ENCODE measurements at regions not wholly inside any gene's neighbourhood (a gene's known extent, or its start where the extent isn't known, plus 50 kb on each side); places are given as distances from the start of the nearest gene placed in this dataset.

DNA sequence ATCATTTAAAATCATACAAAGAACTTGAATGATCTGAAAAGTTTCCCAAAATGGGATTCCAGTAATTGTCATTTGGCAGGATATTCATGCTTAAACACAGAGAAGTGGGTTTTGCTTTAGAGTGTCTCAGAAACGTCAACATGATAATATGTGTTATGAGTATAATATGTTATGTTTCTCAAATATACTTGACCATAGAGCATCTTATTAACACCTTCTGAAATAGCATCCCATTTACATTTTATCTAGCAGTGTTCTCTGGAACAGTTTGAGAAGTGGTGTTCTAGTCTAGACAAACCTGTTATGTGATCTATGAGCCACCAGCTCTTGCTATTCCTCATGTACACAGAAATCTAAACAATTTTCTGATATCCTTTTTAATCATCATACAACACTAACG is 588.8 kb upstream of the PBX1 start:
- DNase-seq (no peak), ATAC-seq (ENCODE audit: insufficient read depth, low read depth) (no peak)

DNA sequence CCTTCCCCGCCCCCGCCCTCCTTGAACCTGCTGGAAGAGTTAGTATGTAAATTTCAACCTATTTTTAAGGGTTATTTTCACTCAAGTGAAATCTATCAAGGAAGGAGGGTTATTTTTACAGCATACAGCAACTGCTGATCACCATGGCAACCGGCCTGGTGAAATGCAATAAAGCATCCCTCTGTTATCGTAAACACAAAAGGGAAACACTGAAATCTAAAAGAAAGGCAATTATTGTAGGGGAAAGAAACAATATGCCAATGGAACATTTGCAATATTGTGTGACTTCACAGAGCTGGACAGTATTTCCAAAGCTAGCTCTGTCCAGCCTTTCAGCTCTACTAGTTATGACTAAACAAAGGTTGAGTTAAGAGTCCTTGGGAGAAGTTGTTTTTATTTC is 588.3 kb upstream of the PBX1 start:
- H3K79me2 ChIP-seq (ENCODE audit: insufficient read depth, low read length): no peaks in the 10 kb centered on the region
- TF ChIP-seq, protein P1, sequence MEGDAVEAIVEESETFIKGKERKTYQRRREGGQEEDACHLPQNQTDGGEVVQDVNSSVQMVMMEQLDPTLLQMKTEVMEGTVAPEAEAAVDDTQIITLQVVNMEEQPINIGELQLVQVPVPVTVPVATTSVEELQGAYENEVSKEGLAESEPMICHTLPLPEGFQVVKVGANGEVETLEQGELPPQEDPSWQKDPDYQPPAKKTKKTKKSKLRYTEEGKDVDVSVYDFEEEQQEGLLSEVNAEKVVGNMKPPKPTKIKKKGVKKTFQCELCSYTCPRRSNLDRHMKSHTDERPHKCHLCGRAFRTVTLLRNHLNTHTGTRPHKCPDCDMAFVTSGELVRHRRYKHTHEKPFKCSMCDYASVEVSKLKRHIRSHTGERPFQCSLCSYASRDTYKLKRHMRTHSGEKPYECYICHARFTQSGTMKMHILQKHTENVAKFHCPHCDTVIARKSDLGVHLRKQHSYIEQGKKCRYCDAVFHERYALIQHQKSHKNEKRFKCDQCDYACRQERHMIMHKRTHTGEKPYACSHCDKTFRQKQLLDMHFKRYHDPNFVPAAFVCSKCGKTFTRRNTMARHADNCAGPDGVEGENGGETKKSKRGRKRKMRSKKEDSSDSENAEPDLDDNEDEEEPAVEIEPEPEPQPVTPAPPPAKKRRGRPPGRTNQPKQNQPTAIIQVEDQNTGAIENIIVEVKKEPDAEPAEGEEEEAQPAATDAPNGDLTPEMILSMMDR (IDR thresholded peaks at IDR 0.05; ENCODE audit: borderline replicate concordance, extremely low read depth, low read length, poor library complexity, severe bottlenecking): no peak
- no peak for TF ChIP-seq EZH2 (IDR thresholded peaks at IDR 0.05; ENCODE audit: borderline replicate concordance, low read depth, low read length, severe bottlenecking)
- H3K27me3 ChIP-seq (ENCODE audit: insufficient read depth, low read length, poor library complexity): no peaks in the 10 kb centered on the region
- H3K4me3 ChIP-seq (ENCODE audit: low read depth in 1 of 2, low read length in 2 of 2): no peak overlapping the region
- H3K9me3 ChIP-seq (ENCODE audit: insufficient read depth, low read length, severe bottlenecking): no peaks in the 10 kb centered on the region
- H3K36me3 ChIP-seq (ENCODE audit: insufficient read depth, low read length): no peaks in the 10 kb centered on the region
- no peak overlapping the region for H3K27ac ChIP-seq (ENCODE audit: low read length)
- no peaks in the 10 kb centered on the region for H3K4me1 ChIP-seq (ENCODE audit: insufficient read depth, low read length)
- H2AFZ ChIP-seq (ENCODE audit: low read depth, low read length): no peak overlapping the region
- no peak overlapping the region for H3K9ac ChIP-seq (ENCODE audit: low read depth, low read length)
- ATAC-seq (ENCODE audit: insufficient read depth, low read depth) (no peak), DNase-seq (no peak)
- no peak overlapping the region for H3K4me2 ChIP-seq (ENCODE audit: insufficient read depth, low read length)
- no peaks in the 10 kb centered on the region for H4K20me1 ChIP-seq (ENCODE audit: insufficient read depth, low read length)

More for the DNA sequence above, 588.8 kb upstream of the PBX1 start:
- Histone ChIP-seq H4K20me1 (ENCODE audit: insufficient read depth, low read length) (no peaks in the 10 kb centered on the region), H3K27me3 (ENCODE audit: insufficient read depth, low read length, poor library complexity) (no peaks in the 10 kb centered on the region), H2AFZ (ENCODE audit: low read depth, low read length) (no peak overlapping the region), H3K9ac (ENCODE audit: low read depth, low read length) (no peak overlapping the region), H3K9me3 (ENCODE audit: insufficient read depth, low read length, severe bottlenecking) (no peaks in the 10 kb centered on the region), H3K4me1 (ENCODE audit: insufficient read depth, low read length) (no peaks in the 10 kb centered on the region), H3K4me3 (ENCODE audit: low read depth in 1 of 2, low read length in 2 of 2) (no peak overlapping the region), H3K4me2 (ENCODE audit: insufficient read depth, low read length) (no peak overlapping the region), H3K36me3 (ENCODE audit: insufficient read depth, low read length) (no peaks in the 10 kb centered on the region), H3K79me2 (ENCODE audit: insufficient read depth, low read length) (no peaks in the 10 kb centered on the region), H3K27ac (ENCODE audit: low read length) (no peak overlapping the region)
- TF ChIP-seq EZH2 (IDR thresholded peaks at IDR 0.05; ENCODE audit: borderline replicate concordance, low read depth, low read length, severe bottlenecking): no peak
- TF ChIP-seq, protein P1 (IDR thresholded peaks at IDR 0.05; ENCODE audit: borderline replicate concordance, extremely low read depth, low read length, poor library complexity, severe bottlenecking): no peak

DNA sequence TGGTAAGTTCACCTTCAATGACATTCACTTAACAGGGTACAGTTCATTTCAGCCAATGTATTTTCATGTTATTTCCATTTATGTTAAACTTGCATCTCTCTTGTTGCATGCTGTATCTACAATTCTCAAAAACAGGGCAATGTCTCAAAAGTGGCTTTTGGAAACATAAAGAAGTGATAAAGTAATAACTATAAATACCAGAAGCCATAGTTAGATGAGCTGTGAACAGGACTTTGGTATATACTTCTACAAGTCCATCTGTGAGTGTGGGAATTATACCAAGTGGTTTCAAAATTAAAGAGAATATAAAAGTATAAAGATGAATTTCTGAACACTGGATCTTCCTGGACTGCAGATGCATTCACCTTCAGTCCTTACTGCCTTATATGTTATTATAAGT is 585.4 kb upstream of the PBX1 start:
- H3K27me3 ChIP-seq (ENCODE audit: insufficient read depth, low read length, poor library complexity): no peaks in the 10 kb centered on the region
- no peaks in the 10 kb centered on the region for H3K79me2 ChIP-seq (ENCODE audit: insufficient read depth, low read length)
- ATAC-seq (ENCODE audit: insufficient read depth, low read depth) (no peak), DNase-seq (no peak)
- no peak for TF ChIP-seq EZH2 (IDR thresholded peaks at IDR 0.05; ENCODE audit: borderline replicate concordance, low read depth, low read length, severe bottlenecking)
- TF ChIP-seq, protein P1 (IDR thresholded peaks at IDR 0.05; ENCODE audit: borderline replicate concordance, extremely low read depth, low read length, poor library complexity, severe bottlenecking): no peak
- no peaks in the 10 kb centered on the region for H3K4me1 ChIP-seq (ENCODE audit: insufficient read depth, low read length)
- no peak overlapping the region for H3K4me3 ChIP-seq (ENCODE audit: low read depth in 1 of 2, low read length in 2 of 2)
- no peaks in the 10 kb centered on the region for H3K36me3 ChIP-seq (ENCODE audit: insufficient read depth, low read length)
- H3K27ac ChIP-seq (ENCODE audit: low read length): no peak overlapping the region
- no peaks in the 10 kb centered on the region for H4K20me1 ChIP-seq (ENCODE audit: insufficient read depth, low read length)
- H3K9me3 ChIP-seq (ENCODE audit: insufficient read depth, low read length, severe bottlenecking): no peaks in the 10 kb centered on the region
- H3K9ac ChIP-seq (ENCODE audit: low read depth, low read length): no peak overlapping the region
- no peak overlapping the region for H2AFZ ChIP-seq (ENCODE audit: low read depth, low read length)
- no peak overlapping the region for H3K4me2 ChIP-seq (ENCODE audit: insufficient read depth, low read length)

DNA sequence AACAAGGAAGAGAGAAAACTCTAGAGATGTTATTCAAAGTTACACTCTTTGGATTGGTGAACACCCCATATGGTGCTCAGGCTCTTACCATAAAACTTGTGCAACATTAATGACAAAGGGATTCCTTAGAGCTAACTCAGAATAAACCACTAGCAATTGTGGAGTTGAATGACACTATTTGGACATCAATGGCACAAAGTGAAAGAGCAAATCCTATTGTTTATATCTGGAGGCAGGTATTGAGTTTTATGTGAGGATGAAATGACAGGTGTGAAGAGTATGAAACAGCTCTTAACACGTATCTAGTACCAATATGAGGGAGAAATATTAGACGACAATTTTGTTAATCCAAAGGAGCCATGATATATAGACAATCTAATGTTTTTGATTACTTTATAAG is 584.9 kb upstream of the PBX1 start:
- no peaks in the 10 kb centered on the region for H3K9me3 ChIP-seq (ENCODE audit: insufficient read depth, low read length, severe bottlenecking)
- DNase-seq: no peak

More for the DNA sequence above, 584.9 kb upstream of the PBX1 start:
- H3K9ac ChIP-seq (ENCODE audit: low read depth, low read length): no peak overlapping the region
- H3K27ac ChIP-seq (ENCODE audit: low read length): no peak overlapping the region
- H2AFZ ChIP-seq (ENCODE audit: low read depth, low read length): no peak overlapping the region
- H3K4me1 ChIP-seq (ENCODE audit: insufficient read depth, low read length): no peaks in the 10 kb centered on the region
- no peak overlapping the region for H3K4me2 ChIP-seq (ENCODE audit: insufficient read depth, low read length)
- no peaks in the 10 kb centered on the region for H3K36me3 ChIP-seq (ENCODE audit: insufficient read depth, low read length)
- no peak for ATAC-seq (ENCODE audit: insufficient read depth, low read depth)
- no peaks in the 10 kb centered on the region for H3K79me2 ChIP-seq (ENCODE audit: insufficient read depth, low read length)
- no peaks in the 10 kb centered on the region for H3K27me3 ChIP-seq (ENCODE audit: insufficient read depth, low read length, poor library complexity)
- no peak for TF ChIP-seq EZH2 (IDR thresholded peaks at IDR 0.05; ENCODE audit: borderline replicate concordance, low read depth, low read length, severe bottlenecking)
- TF ChIP-seq, protein P1 (IDR thresholded peaks at IDR 0.05; ENCODE audit: borderline replicate concordance, extremely low read depth, low read length, poor library complexity, severe bottlenecking): no peak
- no peak overlapping the region for H3K4me3 ChIP-seq (ENCODE audit: low read depth in 1 of 2, low read length in 2 of 2)
- no peaks in the 10 kb centered on the region for H4K20me1 ChIP-seq (ENCODE audit: insufficient read depth, low read length)
